Daoy (cell line): ENCODE measurements at regions not wholly inside any gene's neighbourhood (a gene's known extent, or its start where the extent isn't known, plus 50 kb on each side); places are given as distances from the start of the nearest gene placed in this dataset.
"Not testable (repeated sequence)": the region's sequence is repeated elsewhere in the genome, so short reads cannot be mapped to it uniquely, and the experiment has no call there.

ENCODE experiments used
- DNase-seq: peaks from one replicate; pipeline ENCODE4 v3.0.0-alpha.2; 2015; ENCODE audit warnings: low read depth

GRCh38 chr5:159588941-159589340 is 258.7 kb upstream of the IL12B start:
- no peak for DNase-seq

DNA sequence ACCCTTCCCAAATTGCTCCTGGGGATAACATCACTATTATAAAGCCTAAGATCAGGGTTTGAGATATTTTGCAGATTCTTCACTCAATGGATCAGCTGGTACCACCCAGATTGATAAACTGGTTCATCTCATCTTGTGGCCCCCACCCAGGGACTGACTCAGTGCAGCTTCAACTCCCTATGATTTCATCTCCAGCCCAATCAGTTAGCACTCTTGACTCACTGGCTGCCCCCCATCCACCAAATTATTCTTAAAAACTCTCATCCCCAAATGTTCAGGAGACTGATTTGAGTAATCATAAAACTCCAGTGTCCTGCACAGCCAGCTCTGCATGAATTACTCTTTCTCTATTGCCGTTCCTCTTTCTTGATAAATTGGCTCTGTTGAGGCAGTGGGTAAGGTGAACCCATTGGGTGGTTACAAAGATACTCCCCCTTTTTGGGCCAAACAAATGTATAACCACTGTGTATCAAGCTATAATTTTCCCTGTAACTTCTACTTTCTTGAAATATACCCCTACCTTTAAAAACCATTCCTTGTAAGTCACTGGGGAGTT is 263.3 kb upstream of the IL12B start:
- DNase-seq, result no peak

- not testable (repeated sequence) for DNase-seq
Measured at GRCh38 chr5:159595561-159595960, 265.3 kb upstream of the IL12B start.

DNA sequence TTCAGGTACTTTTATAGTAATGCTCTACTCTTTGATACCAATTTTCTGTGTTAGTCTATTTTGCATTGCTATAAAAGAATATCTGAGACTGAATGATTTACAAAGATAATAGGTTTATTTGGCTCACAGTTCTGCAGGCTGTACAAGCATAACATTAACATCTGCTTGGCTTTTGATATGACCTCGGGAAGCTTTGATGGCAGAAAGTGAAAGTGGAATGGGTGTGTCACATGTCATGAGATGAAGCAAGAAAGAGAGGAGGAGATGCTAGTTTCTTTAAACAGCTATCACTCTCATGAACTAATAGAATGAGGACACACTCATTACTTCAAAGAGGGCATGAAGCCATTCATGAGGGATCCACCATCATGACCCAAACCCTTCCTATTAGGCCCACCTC is 270.9 kb upstream of the IL12B start:
- DNase-seq, result no peak

- DNase-seq, result no peak
Measured at GRCh38 chr5:159602434-159602833, 272.1 kb upstream of the IL12B start.

DNA sequence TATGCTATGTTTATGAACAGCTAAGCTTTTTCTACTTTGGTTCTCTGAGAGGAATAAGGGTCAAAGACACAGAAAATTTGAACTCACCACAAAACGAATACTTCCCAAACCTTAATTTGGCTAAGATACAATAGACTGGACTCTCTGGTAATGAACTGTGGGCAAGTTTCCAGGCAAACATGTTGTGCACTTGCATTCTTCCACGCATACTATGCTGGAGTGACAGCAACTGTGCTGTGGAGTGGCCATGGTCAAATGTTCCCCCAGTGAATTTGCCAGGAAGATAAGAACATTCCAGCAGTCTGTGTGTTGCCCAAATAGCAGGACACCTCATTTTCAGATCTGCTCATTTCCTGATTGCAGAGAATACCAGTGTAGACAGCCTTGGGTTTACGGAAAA is 275.3 kb upstream of the IL12B start:
- DNase-seq, result peak; percentile 20

DNA sequence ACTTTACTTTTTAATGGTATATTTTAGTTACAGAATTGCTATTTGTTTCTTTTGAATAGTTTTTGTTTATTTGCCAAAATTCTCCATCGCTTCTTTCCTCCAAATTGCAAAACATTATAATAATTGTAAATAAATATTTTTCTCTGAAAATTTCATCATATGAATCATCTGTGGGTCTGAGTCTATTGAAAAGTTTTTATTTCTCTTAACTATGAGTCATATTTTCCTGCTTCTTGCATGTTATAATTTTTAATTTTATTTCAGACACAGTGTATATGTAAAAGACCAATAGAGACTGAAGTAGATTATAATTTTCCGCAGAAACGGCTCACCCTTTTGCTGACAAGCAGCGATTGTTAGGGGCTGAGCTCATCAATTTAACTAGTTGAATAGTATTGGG is 279.1 kb upstream of the IL12B start:
- no peak for DNase-seq

DNA sequence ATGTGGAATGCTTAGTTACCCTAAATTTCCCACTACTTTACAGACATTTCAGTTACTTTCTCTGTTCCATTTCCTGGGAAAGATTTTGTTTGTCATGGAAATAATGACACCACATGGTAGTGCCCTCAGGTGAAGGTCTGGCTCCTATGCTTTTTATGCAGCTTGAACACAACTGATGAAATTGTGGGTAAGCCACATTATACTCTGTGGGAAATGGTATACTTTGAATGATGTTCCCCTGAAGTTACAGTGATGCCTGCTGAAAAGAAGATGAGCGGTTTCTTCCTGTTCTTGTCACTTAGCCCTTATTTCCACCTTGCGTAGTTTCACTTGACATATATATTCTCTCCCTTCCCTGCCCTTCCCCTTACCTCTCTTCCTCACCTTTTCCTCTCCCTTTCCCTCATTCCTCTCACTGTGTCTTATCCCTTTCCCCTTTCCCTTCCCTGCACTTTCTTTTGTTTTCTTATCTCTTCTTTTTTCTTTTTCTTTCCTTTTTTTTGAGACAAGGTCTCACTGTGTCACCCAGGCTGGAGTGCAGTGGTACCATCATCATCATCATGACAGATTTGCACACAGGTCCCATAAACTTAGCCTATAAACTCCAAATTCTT is 280.8 kb upstream of the IL12B start:
- DNase-seq, result no peak

DNA sequence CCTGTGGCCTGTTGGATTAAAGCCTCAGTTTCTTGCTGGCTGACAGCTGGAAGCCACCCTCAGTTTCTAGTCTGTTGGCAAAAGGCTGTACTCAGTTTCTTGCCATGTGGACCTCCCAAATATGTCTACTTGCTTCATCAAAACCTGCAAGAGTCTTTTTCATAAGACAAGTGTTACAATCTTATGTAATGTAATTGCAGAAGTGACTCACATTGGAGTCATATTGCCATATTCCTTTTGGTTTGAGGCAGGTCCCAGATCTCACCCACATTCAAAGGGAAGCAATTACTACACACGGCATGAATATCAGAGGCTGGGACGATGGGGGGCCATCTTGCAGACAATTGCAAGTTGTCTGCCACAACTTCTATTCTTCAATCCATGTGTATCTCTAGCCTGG is 286.7 kb upstream of the IL12B start:
- peak; percentile 48 for DNase-seq

- no peak for DNase-seq
Measured at GRCh38 chr5:159619826-159620225, 289.5 kb upstream of the IL12B start.

DNA sequence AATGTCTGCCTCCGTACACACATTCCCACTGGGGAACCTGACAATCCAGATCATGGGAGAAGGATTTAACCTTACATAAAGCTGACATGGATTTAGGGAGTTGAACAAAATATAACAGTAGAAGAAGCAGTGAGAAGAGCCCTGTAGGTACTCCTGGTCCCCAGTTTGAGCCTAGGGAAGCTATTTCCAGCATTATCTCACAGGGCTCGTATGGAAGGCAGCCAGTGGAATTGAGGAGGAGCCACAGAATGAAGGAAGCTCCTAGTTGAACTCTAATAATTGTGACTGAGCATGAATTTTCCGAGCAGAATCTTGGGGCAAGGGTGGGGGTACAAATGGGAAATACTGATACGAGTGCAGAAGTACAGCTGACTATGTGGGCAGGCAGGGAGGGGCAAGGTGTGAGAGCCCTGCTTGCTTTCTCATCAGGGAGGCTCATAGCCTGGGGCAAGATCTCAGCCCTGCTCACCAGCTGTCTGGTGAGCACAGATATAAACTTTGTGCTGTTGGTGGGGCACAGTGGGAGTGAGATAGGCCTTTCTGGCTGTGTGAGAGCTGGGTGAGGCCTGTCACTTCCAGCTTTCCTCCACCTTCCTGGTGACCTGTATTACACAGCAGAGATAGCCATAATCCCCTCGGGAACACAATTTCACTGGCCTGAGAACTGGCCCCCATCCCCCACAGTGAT is 290.7 kb upstream of the IL12B start:
- DNase-seq, result no peak

DNA sequence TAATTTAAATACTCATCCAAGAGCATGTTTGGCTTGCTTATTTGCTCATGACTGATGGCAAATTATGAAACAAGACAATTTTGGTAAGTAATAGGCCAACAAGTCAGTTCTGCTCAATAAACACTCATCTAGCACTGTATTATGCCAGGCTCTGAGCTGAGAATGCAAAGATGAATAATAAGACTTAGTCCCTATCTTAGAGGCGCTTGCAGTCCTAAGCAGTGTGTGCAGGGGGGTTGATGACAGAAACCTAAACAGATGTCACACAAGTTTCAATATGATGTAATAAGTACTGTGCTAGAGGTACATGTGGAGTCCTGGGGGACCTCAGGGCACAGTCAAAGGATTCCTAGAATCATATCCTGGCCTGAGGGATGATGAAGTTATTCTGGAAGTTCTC is 287.6 kb upstream of the ADRA1B start:
- no peak for DNase-seq

DNA sequence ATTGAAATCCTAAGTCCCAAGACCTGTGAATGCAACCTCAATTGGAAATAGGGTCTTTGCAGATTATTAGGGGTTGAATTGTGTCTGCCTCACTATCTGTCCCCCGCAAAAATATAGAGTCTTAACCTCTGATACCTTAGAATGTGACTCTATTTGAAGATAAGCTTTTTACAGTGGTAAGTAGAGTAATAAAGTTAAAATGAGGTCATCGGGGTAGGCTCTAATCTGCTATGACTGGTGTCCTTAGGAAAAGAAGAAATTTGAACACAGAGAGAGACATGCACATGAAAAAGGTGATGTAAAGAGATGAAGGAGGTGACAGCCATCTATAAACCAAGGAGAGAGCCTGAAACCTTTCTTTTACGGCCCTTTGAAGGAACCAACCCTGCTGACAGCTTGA is 287.1 kb upstream of the ADRA1B start:
- DNase-seq, result no peak

GRCh38 chr5:159630545-159630944 is 285.7 kb upstream of the ADRA1B start:
- DNase-seq, result no peak

- no peak for DNase-seq
Measured at GRCh38 chr5:159631001-159631400, 285.3 kb upstream of the ADRA1B start.

DNA sequence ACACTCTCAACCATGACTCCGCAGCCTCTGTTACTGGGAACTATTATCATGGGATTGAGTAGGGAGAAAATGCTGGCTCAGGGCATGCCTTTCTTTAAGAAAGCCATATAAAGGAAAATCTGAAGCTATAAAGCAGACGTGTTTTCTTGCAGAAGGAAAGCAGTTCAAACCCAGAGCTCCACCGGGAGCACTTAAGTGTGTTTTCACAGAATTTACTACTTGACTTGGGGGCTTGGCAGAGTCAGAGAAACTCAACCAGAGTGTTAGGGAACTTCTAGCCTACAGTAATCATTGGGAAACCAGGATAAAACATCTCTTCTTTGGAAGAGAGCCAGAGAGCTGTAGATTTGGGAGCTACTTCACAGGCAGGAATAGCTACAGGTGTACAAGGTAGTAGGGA is 283.4 kb upstream of the ADRA1B start:
- DNase-seq, result no peak

- DNase-seq, result no peak
Measured at GRCh38 chr5:159638481-159638880, 277.8 kb upstream of the ADRA1B start.

GRCh38 chr5:159638954-159639559 is 277.2 kb upstream of the ADRA1B start:
- no peak for DNase-seq

- no peak for DNase-seq
Measured at GRCh38 chr5:159639590-159639989, 276.7 kb upstream of the ADRA1B start.

- no peak for DNase-seq
Measured at GRCh38 chr5:159640446-159640845, 275.8 kb upstream of the ADRA1B start.

- no peak for DNase-seq
Measured at GRCh38 chr5:159640921-159641320, 275.4 kb upstream of the ADRA1B start.

GRCh38 chr5:159641371-159642039 is 274.8 kb upstream of the ADRA1B start:
- no peak for DNase-seq

DNA sequence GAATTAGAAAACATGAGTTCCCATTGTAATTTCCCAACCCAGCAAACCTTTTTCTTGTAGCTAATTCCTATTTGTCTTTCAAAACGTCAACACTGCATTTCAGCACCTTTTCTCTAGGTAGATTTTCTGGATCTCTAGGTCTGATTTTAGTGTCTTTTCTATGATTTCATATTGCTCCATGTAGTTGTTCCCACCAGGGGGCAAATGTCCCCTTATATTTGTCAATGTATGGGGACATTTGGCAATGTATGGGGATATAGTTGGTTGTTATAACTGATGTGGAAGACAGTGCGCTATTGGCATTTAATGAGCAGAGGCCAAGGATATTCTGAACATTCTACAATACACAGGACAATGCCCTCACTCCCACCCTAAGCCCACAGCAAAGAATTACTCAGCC is 273.9 kb upstream of the ADRA1B start:
- no peak for DNase-seq
